Esophagus muscularis mucosa (tissue), 4 donors: ENCODE measurements at regions not wholly inside any gene's neighbourhood (a gene's known extent, or its start where the extent isn't known, plus 50 kb on each side); places are given as distances from the start of the nearest gene placed in this dataset.

Experiments
- CTCF ChIP-seq, 3 experiments: fragments of 200-600 bp in 2 of 3; fragments of 450-650 bp in 1 of 3; sonication (generic) in 2 of 3; IDR thresholded peaks; one replicate each; pipeline ENCODE4 v1.5.1; 2017 to 2019; ENCODE audit warnings: antibody characterized with exemption in 3 of 3, mild to moderate bottlenecking in 2 of 3, moderate library complexity in 1 of 3
- EP300 ChIP-seq: sonication (generic); formaldehyde crosslinking; IDR thresholded peaks from one replicate; pipeline ENCODE4 v1.6.1; 2017; ENCODE audit warnings: antibody characterized with exemption
- POLR2A ChIP-seq: fragments of 450-650 bp; IDR thresholded peaks from one replicate; pipeline ENCODE4 v1.6.1; 2017; ENCODE audit warnings: antibody characterized with exemption, moderate library complexity, mild to moderate bottlenecking, low read depth

- TF ChIP-seq CTCF (IDR thresholded peaks at IDR 0.05) (no peak), EP300 (no peak), POLR2A (no peak)
These were observed 546.5 kb upstream of the ATXN7L3B start for GRCh38 chr12:73991138-73991537.
